HG02943 (cell line): ENCODE measurements at regions not wholly inside any gene's neighbourhood (a gene's known extent, or its start where the extent isn't known, plus 50 kb on each side); places are given as distances from the start of the nearest gene placed in this dataset.

Experiments used
- ATAC-seq: cut with Tn5 transposase; IDR thresholded peaks from one replicate; pipeline ENCODE4 v1.9.1; 2021; ENCODE audit warnings: mild to moderate bottlenecking, low read depth, moderate library complexity; ENCODE audit not compliant: unreplicated experiment

GRCh38 chr9:87307848-87308247 lies 189.8 kb upstream of the DAPK1 start:
- no peak for ATAC-seq

- ATAC-seq = no peak
These were observed 188.4 kb upstream of the DAPK1 start for GRCh38 chr9:87309236-87309635.

- no peak for ATAC-seq
These were observed 186.7 kb upstream of the DAPK1 start for GRCh38 chr9:87310827-87311523.

- ATAC-seq = no peak
These were observed 178.0 kb upstream of the DAPK1 start for GRCh38 chr9:87319656-87320055.

GRCh38 chr9:87320146-87320884 lies 177.4 kb upstream of the DAPK1 start:
- ATAC-seq = no peak

- ATAC-seq = no peak
These were observed 174.6 kb upstream of the DAPK1 start for GRCh38 chr9:87322840-87323635.

GRCh38 chr9:87323928-87324327 lies 173.7 kb upstream of the DAPK1 start:
- no peak for ATAC-seq

GRCh38 chr9:87324613-87325194 lies 173.0 kb upstream of the DAPK1 start:
- no peak for ATAC-seq

- no peak for ATAC-seq
These were observed 170.0 kb upstream of the DAPK1 start for GRCh38 chr9:87327575-87328125.

GRCh38 chr9:87333802-87334201 lies 163.9 kb upstream of the DAPK1 start:
- ATAC-seq = no peak

- ATAC-seq = no peak
These were observed 163.3 kb upstream of the DAPK1 start for GRCh38 chr9:87334366-87334765.

GRCh38 chr9:87336407-87336806 lies 161.3 kb upstream of the DAPK1 start:
- ATAC-seq = no peak

GRCh38 chr9:87336914-87337333 lies 160.7 kb upstream of the DAPK1 start:
- ATAC-seq = no peak

GRCh38 chr9:87337335-87338087 lies 160.2 kb upstream of the DAPK1 start:
- ATAC-seq = no peak

GRCh38 chr9:87338088-87338989 lies 159.3 kb upstream of the DAPK1 start:
- no peak for ATAC-seq

- ATAC-seq = no peak
These were observed 157.3 kb upstream of the DAPK1 start for GRCh38 chr9:87340391-87340790.

- no peak for ATAC-seq
These were observed 154.9 kb upstream of the DAPK1 start for GRCh38 chr9:87342743-87343142.

GRCh38 chr9:87343816-87344430 lies 153.7 kb upstream of the DAPK1 start:
- no peak for ATAC-seq
